Limb (tissue), 2 donors: ENCODE measurements at regions not wholly inside any gene's neighbourhood (a gene's known extent, or its start where the extent isn't known, plus 50 kb on each side); places are given as distances from the start of the nearest gene placed in this dataset.
"Not testable (repeated sequence)": the region's sequence is repeated elsewhere in the genome, so short reads cannot be mapped to it uniquely, and the experiment has no call there.

Experiments used
- DNase-seq, 2 donors: peaks; one replicate each; pipeline ENCODE4 v3.0.0-alpha.2; 2016; ENCODE audit errors: extremely low spot score in 2 of 2

DNA sequence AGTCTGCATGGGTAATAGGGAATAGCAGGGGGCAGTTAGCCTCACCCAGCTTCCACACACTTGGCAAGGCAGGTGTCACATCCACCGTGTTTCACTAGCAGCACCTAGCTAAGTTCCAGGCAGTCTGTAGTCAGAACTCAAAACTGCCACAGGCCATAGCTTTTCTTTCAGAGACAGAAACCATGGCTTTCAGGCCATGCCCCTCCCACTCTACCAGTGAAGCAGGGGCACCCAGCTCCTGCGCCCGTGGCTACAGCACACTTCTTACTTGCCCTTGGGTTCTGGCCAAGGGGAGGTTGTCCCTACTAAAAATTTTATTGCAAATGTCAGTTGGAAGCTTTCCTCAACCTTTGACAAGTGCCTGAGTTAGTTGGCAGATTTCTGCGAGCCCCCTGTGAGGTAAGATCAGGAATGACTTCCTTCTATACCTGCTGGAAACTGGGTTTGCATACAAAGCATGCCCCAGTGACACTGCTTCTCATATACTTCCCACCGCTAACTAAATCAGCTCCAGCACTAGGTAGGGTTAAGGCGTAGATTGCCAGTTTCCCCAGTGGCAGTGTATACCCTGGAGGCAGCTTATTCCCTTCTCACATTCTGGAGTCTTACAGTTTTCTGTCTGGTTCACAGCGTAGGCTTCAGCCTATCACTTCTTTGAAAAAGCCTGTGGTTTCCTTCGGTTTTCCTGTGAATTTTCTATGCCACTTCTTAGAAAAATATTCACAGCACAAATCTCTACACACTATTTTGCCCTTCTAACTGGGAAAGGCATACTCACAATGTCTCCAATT lies 139.0 kb upstream of the LUZP2 start:
- no peak for DNase-seq

DNA sequence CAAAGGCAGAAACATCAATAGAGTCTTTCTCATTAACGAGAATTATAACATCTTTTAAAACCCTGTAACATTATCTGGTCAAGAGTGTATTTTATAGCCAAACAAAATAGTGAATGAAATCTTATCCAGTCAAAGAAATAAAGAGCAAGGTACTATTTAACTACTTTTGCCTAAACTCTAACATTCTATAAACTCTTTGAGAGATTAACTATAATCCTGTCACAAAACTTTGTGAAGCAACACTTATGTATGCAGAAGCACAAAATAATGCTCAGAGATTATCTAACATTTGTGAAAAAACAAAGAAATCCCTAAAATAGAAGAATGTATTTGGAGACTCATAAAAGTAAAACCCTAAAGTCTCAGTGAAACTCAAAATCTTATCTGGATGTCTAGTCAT lies 124.4 kb upstream of the LUZP2 start:
- no peak for DNase-seq

DNA sequence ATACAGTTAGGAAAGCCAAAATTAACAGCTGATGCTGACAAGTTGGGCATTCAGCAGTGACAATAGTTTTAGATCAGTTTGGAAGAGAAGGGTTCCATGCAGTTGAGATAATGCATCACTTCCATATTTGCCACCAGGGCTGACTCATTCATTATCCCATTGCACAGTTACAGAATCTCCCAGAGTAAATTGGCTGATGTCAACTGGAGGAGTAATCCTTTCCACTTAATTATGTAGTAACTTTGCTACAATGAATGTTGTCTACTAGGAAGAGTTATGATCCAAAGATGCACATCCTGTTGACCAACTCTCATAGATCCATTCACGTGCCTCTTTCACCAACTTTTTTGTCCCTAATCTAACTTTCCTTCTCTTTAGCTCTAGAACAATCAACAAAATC lies 123.3 kb upstream of the LUZP2 start:
- DNase-seq, result no peak

DNA sequence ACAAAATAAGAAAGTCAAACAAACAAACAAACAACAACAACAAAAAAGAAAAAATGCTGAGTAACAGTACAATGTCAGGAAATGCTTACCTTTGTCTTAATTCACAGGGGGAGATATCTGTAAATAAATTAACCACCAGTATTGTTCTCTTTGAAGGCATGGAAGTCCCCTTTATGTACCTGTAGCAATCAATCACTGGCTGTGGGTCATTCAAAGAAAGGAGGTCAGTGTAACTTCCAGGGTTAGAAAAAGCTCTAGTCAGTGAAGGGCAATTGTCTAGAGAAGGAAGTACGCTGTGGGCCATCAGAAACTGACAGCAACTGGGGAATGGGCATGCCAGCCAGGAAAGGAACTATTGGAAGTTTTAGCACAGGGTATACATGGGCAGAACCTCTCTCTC lies 121.5 kb upstream of the LUZP2 start:
- no peak for DNase-seq

DNA sequence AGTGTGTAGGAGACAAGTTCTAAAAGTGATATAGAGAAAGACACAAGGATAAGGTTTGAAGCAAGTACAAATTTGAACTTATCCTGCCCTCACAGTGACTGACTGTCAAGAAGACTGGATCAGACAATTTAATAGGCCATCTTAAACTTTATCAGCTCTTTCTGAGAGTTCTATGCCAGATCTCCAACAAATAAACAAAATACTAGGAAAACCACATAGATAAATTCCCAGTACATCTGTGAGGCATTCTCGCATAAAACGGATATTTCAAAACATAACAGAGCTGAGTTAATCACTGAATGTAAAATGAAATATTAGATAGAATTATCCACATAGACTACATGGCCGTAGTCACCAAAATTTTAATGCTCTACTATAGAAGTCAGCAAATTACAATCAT lies 120.9 kb upstream of the LUZP2 start:
- DNase-seq, result no peak

DNA sequence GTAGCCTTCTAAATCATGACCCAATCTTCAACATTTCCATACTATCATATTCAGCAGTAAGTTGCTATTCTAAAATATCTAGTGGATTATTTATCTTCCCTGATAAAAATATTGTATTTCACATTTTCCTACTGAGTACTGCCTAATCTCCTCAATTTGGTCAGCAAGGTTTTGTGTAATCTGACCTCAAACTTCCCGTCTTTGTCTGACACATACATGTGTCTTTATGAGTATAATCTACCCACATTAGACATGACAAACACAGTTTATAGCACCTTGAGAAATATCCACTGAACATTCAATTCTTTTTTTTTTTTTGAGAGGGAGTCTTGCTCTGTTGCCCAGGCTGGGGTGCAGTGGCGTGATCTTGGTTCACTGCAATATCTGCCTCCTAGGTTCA lies 113.7 kb upstream of the LUZP2 start:
- DNase-seq, result no peak

DNA sequence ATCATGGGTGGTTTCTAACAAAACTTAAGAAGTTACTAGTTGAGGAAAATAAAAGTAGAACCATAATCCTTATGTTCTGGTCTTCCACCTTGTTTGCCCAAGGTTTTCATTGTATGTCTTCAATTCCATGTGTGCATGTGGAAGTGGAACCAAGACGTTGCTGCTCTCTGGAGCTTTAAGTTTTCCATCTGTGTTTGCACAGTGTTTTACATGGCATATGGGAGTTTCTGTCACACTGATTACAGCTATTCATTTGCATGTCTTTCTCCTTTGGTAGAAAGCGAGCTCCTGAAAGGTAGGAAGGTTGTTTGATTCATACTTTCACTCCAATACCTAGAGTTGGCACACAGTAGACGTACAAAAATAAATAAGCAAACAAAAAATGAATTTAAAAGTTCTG lies 112.6 kb upstream of the LUZP2 start:
- no peak for DNase-seq

DNA sequence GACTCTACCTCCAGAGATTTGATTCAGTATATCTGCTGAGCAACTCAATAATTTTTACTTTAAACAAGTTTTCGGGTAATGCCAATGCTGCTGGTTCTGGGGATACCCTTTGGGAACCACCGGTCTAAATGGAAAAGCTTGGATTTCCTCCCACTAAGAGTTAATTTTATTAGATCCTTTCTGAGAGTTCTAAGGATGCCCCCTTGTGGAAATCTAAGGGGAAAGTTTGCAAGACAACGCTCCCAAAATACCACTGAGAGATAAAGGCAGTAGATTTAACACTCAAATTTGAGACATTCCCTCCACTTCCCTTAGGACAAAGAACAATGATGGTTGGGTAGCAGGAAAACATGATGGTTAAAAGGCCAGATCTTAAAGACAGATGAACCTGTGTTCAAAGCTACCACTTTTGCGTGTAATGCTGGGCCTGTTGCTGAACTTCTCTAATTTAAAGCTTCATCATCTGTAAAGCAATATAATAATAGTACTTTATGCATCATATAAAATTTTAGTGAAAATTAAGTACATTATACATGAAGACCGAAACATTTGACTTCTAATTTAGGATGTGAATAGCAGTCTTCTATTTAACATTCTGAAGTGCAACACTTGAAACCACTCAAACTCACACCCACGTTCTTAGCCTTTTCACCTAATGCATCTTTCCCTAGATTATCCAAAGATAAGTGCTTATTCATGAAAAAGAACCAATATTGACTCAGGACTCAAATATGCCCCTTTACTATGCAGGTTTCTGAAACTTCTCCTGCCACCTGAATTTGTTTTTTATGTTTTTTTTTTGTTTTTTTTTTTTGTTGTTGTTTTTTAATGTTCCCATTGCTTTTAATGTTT lies 110.1 kb upstream of the LUZP2 start:
- DNase-seq, result no peak

DNA sequence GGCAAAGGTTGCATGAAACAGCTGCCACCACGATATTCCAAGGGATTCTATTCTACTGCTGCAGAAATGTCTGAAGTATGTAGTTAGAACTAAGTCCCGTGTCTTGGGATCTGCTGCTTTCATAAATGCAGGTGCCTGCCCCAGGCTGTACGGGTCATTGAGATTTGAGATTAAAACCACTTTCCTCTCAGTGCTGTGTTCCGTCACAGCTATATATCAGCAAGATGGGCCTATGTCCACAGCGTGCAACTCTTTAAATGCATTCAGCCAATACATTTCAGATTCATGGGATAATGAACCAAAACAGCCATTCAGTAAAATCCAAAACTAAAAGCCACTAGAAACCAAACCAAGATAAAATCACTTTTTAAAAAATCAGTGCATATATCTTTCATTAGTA lies 107.3 kb upstream of the LUZP2 start:
- no peak for DNase-seq

DNA sequence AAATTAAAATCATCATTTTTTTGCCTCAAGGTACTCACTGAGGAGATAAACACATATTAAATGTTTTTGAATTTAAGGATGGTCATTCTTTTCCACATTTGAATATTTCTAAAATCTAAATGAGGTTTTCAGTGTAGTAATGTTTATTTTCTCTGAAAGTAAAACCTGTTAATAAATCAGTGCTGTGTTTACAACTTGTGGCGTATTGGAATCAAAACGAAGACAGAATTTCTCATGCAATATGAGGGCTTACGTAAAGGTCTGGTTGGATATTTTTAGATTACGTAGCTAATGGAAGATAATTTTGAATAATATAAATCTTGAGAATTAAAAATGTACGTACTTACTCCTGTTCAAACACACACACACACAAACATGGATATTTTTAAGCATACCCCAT lies 106.8 kb upstream of the LUZP2 start:
- no peak for DNase-seq

DNA sequence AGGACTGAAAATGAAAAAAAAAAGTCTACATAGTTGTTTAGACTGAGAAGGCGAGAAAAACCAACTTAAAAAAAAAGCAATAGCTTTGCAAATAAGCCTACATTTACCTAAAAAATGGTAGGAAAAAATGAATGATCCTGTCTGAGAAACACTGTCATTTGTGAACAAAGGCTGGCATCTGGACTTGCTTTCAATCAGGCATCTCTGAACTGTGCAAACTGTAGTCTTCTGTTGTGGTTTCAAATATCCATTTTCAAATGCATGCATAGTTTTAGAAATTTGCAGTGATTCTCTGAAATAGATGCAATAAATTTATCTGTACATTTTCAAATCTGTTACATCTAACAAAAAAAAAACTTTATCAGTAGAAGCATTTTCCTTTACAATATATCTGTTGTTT lies 106.1 kb upstream of the LUZP2 start:
- DNase-seq, result no peak

DNA sequence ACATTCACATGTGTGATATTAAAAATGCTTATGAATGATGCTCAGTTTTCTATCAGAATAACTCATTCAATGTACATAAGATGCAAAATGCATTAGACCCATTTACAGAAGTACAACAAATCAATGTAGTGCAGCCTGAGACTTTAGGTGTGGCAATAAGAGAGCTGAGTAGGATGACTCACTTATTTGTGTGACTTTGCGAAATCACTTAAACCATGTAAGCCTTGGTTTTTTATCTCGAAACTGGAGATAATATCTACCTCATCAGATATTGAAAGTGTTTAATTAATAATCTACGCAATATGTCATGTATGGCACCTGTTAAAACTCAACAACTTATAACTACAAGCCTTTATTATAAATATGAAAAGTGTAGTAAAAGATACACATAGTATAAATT lies 105.7 kb upstream of the LUZP2 start:
- DNase-seq, result no peak

DNA sequence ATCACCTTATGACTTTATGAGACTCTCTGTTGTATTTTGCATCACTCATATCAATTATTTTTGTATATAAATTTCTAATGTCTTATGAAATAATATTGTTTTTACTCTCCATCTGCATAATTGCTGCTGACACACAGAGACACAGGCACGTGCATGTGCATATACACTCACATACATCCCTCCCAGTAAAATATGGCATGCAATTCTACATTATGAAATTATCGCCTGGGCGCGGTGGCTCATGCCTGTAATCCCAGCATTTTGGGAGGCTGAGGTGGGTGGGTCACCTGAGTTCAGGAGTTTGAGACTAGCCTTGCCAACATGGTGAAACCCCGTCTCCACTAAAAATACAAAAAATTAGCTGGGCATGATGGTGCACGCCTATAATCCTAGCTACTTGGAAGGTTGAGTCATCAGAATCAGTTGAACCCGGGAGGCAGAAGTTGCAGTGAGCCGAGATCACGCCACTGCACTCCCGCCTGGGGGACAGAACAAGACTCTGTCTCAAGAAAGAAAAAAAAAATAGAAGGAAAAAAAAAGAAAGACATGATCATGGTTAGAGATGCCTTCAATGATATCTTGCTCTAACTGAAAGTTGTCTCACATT lies 96.7 kb upstream of the LUZP2 start:
- DNase-seq, result no peak

DNA sequence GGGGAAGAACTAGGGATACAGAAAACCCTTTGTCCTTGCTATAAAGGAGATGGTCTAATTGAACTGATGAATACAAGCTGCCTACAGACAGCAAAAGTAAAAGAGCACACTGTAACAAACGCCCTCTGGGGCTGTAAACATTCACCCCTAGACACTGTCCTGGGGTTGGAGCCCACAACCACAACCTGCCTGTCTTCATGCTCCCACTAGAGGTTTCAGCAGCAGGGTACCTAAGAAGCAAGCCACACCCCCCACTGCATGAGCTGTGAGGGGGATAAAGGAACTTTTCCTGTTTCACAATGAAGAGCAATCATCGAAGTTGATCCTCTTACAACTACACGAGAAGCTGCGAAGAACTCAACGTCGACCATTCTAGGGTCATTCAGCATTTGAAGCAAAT lies 90.5 kb upstream of the LUZP2 start:
- DNase-seq, result no peak

DNA sequence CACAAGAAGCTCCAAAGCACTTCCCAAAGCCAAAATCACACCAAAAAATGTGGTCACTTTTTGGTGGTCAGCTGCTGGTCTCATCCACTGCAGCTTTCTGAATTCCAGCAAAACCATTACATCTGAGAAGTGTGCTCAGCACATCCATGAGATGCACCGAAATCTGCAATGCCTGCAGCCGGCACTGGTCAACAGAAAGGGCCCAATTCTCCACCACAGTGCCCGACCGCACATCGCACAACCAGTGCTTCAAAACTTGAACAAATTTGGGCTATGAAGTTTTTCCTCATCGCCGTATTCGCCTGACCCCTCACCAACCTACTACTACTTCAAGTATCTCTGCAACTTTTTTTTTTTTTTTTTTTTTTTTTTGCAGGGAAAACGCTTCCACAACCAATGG lies 89.9 kb upstream of the LUZP2 start:
- DNase-seq, result no peak

DNA sequence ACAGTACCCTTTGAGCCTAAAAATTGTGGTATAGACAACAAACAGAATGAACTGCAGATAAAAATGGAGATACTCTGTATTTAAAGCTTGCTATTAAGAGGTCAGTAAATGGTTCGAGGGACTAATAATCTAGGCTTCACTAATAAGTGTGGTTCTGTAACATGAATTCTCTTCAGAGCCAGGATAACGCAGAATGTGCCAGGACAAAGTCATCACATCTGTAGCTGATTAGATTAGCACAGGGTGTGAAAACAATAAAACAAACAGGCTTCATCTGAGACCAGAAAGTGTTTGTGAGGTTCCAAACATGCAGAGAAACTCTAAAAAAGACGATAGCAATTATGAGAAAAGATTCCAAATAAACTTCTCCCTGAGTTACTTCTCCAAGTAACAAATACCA lies 89.1 kb upstream of the LUZP2 start:
- no peak for DNase-seq

DNA sequence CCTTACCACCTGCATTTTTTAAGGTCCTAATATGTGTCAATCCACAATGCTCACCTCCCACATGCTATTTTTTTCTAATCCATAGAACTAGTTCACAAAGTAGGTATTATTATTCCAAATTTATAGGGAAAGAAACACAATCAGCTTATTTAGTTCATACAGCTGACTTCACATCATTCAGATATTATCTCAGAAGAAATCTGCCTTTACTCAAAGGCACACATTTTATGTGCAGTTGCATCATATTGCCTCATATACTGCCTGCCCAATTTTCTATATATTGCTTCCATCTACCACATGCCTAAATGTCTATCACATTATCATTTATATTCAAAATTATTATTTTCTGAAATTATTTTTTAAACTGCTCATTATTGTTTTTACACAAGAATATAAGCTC lies 88.7 kb upstream of the LUZP2 start:
- DNase-seq, result no peak

DNA sequence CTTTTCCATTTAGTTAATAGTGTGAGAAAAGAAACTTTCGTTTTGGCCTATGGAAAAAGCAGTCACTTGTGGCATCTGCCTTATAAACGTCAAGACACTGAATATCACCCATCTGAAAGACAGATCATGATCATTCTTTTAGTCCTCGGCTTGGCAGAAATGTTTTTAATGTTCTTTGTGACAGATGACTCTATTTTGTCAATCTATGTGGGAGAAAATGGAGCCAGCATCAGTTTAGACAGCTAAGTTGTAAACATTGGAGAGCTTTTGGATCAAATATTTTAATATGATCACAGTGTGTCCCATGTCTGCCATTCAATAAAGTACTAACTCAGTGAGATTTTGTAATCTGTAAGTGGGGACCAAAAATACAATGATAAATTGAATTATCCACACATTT lies 85.1 kb upstream of the LUZP2 start:
- no peak for DNase-seq

DNA sequence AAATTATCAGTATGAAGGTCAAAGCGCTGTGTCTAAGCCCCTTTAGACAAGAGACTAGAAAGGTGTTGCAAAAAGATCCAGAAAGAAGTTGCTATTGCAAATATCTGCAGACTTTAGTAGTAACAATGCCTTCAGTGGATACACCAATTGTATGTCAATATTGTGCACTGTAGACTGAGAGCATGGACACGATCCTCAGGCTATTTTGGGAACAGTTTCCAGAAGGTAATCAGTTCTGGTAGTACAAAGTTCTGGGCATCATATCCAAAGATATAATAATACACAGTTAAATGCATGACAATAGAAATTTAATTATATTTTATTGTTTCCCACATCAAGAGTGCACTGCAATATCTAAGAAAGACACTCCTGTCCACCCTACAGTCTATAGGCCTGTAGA lies 84.1 kb upstream of the LUZP2 start:
- no peak for DNase-seq

DNA sequence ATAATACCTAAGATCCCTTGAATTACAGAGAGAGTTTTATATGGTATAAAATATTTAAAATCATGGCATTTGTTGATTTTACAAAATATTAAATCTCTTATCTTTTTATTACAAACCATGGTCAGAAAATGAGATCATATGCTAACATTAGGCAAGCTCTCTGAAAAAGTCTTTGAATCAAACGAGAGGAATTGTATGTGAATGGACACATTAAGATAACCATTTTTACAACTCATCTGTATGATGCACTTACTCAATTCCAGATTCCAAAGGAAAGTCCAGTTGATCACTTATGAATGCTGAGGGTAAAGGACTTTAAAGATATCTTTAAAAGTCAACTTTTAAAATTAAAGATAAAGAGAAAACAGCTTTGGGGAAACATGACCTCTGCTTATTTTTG lies 83.5 kb upstream of the LUZP2 start:
- DNase-seq, result no peak

DNA sequence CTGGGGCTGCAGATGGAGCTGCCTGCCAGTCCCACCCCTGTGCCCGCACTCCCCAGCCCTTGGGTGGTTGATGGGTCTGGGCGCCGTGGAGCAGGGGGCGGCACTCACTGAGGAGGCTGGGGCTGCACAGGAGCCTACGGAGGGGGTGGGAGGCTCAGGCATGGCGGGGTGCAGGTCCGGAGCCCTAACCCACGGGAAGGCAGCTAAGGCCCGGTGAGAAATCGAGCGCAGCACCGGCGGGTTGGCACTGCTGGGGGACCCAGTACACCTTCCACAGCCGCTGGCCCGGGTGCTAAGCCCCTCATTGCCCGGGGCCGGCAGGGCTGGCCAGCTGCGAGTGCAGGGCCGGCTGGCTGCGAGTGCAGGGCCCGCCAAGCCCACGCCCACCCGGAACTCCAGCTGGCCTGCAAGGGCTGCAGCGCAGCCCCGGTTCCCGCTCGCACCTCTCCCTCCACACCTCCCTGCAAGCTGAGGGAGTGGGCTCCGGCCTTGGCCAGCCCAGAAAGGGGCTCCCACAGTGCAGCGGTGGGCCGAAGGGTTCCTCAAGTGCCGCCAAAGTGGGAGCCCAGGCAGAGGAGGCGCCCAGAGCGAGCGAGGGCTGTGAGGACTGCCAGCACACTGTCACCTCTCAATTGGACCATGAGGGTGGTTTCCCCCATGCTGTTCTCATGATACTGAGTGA lies 80.8 kb upstream of the LUZP2 start:
- not testable (repeated sequence) for DNase-seq

DNA sequence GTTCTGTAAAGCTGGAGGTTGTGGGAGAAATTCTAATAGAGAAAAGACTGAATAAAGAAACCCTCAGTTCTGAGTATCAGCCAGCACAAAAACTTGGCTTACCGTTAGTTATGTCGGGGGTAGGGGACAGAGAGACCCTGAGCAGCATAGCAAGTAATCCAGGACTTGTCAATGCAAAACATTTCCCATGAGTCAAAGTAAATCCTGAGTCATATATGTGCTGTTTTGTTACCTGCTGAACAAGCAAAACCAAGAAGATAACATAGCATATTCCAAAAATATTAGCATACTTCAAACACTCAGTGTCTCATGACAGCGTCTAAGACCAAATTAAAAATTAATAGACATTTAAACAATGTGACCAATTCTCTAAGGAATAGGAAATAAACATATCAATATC lies 75.1 kb upstream of the LUZP2 start:
- no peak for DNase-seq
